ENCODE measurements at regions not wholly inside any gene's neighbourhood (a gene's known extent, or its start where the extent isn't known, plus 50 kb on each side); places are given as distances from the start of the nearest gene placed in this dataset.

DNA sequence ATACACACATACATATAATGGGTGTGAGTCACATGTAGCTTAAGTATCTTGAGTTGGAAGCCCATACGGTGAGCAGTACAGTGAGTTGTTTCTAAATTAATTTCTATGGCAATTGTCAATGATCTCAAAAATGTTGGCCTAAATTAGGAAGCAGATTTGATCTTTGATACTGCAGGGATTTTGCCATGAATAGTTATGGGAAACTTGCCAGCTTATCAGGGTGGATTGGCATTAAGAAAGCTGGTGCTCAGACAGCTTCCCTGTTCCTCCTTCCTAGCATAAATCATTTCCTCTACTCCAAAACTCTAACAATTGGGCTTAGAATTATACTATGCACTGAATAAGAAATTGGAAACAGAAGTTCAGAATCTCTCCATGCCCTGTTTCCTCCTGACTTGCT, 150.9 kb upstream of the FRMD6 start:
- H3K27ac Mint-ChIP-seq, result no peak overlapping the region

GRCh38 chr14:51501746-51502145, 150.0 kb upstream of the FRMD6 start:
- no peaks in the 10 kb centered on the region for H3K36me3 Mint-ChIP-seq (ENCODE audit: low read depth)
- no peaks in the 10 kb centered on the region for H3K4me1 Mint-ChIP-seq (ENCODE audit: low read depth)
- H3K27me3 Mint-ChIP-seq (ENCODE audit: low read depth), result peaks cover 16% of the 10 kb centered on the region
- no peaks in the 10 kb centered on the region for H3K9me3 Mint-ChIP-seq
- no peak overlapping the region for H3K27ac Mint-ChIP-seq
- no peak overlapping the region for H3K4me3 Mint-ChIP-seq

More for the DNA sequence above, 150.9 kb upstream of the FRMD6 start:
- no peak overlapping the region for H3K4me3 Mint-ChIP-seq
- no peaks in the 10 kb centered on the region for H3K36me3 Mint-ChIP-seq (ENCODE audit: low read depth)
- no peaks in the 10 kb centered on the region for H3K4me1 Mint-ChIP-seq (ENCODE audit: low read depth)
- peaks cover 11% of the 10 kb centered on the region for H3K27me3 Mint-ChIP-seq (ENCODE audit: low read depth)
- H3K9me3 Mint-ChIP-seq, result no peaks in the 10 kb centered on the region

DNA sequence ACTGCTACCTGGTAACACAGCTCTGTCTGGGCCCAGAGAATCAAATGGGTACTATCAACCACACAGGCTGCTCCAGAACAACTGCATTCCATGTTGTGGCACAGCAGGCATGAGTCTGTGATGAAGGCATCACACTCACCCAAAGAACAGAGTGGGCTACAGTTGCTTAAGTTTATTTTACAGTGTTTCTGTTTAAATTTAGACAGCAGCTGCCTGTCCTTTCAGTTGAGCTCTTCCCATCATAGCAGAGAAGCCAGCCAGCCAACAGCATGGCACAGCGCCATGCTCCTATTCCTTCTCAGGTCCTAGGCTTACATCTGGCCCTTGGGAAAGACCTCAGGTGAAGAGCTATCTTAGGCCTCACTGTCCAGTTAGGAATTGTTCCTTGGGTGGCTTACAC, 147.0 kb upstream of the FRMD6 start:
- Mint-ChIP-seq H3K4me3 (no peak overlapping the region), H3K4me1 (ENCODE audit: low read depth) (no peaks in the 10 kb centered on the region), H3K27ac (no peak overlapping the region), H3K9me3 (no peaks in the 10 kb centered on the region), H3K36me3 (ENCODE audit: low read depth) (no peaks in the 10 kb centered on the region), H3K27me3 (ENCODE audit: low read depth) (peaks cover 23% of the 10 kb centered on the region)

DNA sequence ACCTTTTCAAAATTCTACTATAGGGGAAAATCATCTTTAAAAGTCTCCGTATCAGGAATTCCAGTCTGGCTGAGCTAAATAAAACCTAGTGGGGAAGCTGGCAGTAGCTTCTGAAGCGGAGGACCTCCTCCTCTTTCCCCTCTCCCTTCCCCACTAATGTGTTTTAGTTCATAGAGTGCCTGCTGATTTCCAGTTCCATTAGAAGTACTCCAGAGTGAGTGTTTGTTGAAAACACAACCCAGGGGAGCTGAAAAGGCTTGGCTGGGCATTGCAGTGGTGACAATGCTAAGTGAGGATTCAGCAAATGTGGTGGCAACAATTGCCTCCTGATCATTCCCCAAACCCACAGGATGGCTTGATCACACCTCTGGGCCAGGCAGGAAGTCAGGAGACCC, 144.2 kb upstream of the FRMD6 start:
- H3K4me3 Mint-ChIP-seq, result no peak overlapping the region
- H3K9me3 Mint-ChIP-seq, result no peaks in the 10 kb centered on the region

GRCh38 chr14:51507906-51508511, 143.7 kb upstream of the FRMD6 start:
- Mint-ChIP-seq H3K27ac (no peak overlapping the region), H3K9me3 (no peaks in the 10 kb centered on the region), H3K36me3 (ENCODE audit: low read depth) (no peaks in the 10 kb centered on the region), H3K4me1 (ENCODE audit: low read depth) (no peaks in the 10 kb centered on the region), H3K27me3 (ENCODE audit: low read depth) (peaks cover 21% of the 10 kb centered on the region), H3K4me3 (no peak overlapping the region)

More for the DNA sequence above, 144.2 kb upstream of the FRMD6 start:
- no peak overlapping the region for H3K27ac Mint-ChIP-seq
- H3K36me3 Mint-ChIP-seq (ENCODE audit: low read depth), result no peaks in the 10 kb centered on the region
- peaks cover 23% of the 10 kb centered on the region for H3K27me3 Mint-ChIP-seq (ENCODE audit: low read depth)
- no peaks in the 10 kb centered on the region for H3K4me1 Mint-ChIP-seq (ENCODE audit: low read depth)

- H3K4me3 Mint-ChIP-seq, result no peak overlapping the region
- H3K4me1 Mint-ChIP-seq (ENCODE audit: low read depth), result no peaks in the 10 kb centered on the region
- H3K9me3 Mint-ChIP-seq, result no peaks in the 10 kb centered on the region
- peaks cover 12% of the 10 kb centered on the region for H3K27me3 Mint-ChIP-seq (ENCODE audit: low read depth)
- no peaks in the 10 kb centered on the region for H3K36me3 Mint-ChIP-seq (ENCODE audit: low read depth)
- no peak overlapping the region for H3K27ac Mint-ChIP-seq
Measured at GRCh38 chr14:51511265-51511664, 140.4 kb upstream of the FRMD6 start.

DNA sequence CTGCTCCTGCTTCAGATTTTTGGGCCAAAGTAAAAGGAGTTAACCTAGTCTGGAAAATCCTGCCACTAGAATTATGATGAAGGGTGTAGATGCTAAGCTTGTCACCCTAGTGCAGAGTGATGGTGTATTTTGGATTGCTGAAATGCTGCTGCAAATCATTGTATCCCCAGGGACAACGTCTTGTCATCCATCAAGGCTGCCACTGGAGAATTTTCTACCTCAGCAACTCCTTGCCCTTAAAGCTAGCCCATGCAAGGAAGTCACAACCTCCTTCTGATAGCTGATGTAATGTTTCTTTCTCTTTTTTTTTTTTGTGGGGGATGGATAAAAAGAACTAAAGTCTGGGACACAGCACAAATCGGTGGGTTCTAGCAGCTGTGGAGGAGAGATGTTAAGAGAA, 139.4 kb upstream of the FRMD6 start:
- no peaks in the 10 kb centered on the region for H3K9me3 Mint-ChIP-seq
- H3K36me3 Mint-ChIP-seq (ENCODE audit: low read depth), result no peaks in the 10 kb centered on the region
- no peaks in the 10 kb centered on the region for H3K4me1 Mint-ChIP-seq (ENCODE audit: low read depth)
- no peak overlapping the region for H3K4me3 Mint-ChIP-seq
- H3K27ac Mint-ChIP-seq, result no peak overlapping the region
- H3K27me3 Mint-ChIP-seq (ENCODE audit: low read depth), result peaks cover 12% of the 10 kb centered on the region

DNA sequence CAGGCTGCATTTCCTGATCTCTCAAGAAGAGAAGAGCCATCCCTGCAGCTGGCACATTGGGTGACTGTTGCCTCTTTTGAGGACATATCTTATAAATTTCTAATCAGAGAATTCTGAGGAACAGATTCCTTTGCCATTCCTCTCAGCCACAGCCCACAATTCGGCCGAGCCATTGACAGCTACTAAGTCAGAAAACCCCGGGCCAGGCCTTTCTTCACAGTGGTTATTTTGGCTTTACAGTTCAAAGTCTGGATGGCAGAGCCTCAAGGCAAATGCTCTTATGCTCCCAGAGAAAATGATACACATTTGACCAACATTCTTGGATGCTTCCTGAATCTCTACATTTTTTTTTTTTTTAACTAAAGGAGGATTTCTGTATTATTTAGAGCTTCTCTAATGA, 138.4 kb upstream of the FRMD6 start:
- H3K9me3 Mint-ChIP-seq, result no peaks in the 10 kb centered on the region
- H3K27me3 Mint-ChIP-seq (ENCODE audit: low read depth), result peaks cover 10% of the 10 kb centered on the region
- no peaks in the 10 kb centered on the region for H3K36me3 Mint-ChIP-seq (ENCODE audit: low read depth)
- H3K4me3 Mint-ChIP-seq, result no peak overlapping the region
- no peak overlapping the region for H3K27ac Mint-ChIP-seq
- no peaks in the 10 kb centered on the region for H3K4me1 Mint-ChIP-seq (ENCODE audit: low read depth)

- Mint-ChIP-seq H3K27ac (no peak overlapping the region), H3K9me3 (no peaks in the 10 kb centered on the region), H3K4me1 (ENCODE audit: low read depth) (no peaks in the 10 kb centered on the region), H3K27me3 (ENCODE audit: low read depth) (peaks cover 5% of the 10 kb centered on the region), H3K4me3 (no peak overlapping the region), H3K36me3 (ENCODE audit: low read depth) (no peaks in the 10 kb centered on the region)
Measured at GRCh38 chr14:51513933-51514332, 137.8 kb upstream of the FRMD6 start.

- no peaks in the 10 kb centered on the region for H3K36me3 Mint-ChIP-seq (ENCODE audit: low read depth)
- H3K4me3 Mint-ChIP-seq, result no peak overlapping the region
- no peaks in the 10 kb centered on the region for H3K4me1 Mint-ChIP-seq (ENCODE audit: low read depth)
- no peaks in the 10 kb centered on the region for H3K9me3 Mint-ChIP-seq
- H3K27ac Mint-ChIP-seq, result no peak overlapping the region
- H3K27me3 Mint-ChIP-seq (ENCODE audit: low read depth), result peaks cover 5% of the 10 kb centered on the region
Measured at GRCh38 chr14:51515611-51516010, 136.1 kb upstream of the FRMD6 start.

DNA sequence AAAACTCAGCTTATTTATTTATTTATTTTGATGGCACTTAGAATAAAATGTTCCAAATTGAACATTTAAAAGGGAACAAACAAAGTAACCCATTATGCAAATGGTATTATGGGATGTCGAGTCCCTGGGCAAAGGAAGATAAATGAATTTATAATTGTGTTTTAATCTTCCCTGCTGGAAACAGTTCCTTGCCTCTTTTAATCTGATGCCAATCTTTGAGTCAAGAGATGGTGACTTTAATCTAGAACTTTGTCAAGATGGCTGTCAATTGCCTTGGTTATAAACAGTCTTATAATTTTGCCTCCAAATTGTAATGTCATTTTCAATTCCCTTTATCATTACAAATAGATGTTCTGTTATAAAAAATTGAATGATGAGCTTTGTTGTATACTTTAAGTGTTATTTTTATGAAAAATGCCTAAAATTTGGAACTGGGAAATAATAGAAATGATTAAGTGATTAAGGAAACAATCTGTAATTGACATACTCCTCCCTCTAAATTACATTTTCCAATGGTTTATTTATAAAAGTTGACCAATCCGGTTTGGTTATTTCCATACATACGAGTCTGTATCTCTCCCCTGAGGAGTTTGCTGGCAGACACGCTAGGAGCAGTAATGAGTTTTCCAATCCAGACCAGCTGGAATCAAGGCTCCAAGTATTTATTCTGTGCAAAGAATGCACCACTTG, 134.9 kb upstream of the FRMD6 start:
- H3K4me3 Mint-ChIP-seq, result no peak overlapping the region
- no peak overlapping the region for H3K27ac Mint-ChIP-seq
- no peaks in the 10 kb centered on the region for H3K36me3 Mint-ChIP-seq (ENCODE audit: low read depth)
- no peaks in the 10 kb centered on the region for H3K9me3 Mint-ChIP-seq
- peaks cover 5% of the 10 kb centered on the region for H3K27me3 Mint-ChIP-seq (ENCODE audit: low read depth)
- H3K4me1 Mint-ChIP-seq (ENCODE audit: low read depth), result no peaks in the 10 kb centered on the region

DNA sequence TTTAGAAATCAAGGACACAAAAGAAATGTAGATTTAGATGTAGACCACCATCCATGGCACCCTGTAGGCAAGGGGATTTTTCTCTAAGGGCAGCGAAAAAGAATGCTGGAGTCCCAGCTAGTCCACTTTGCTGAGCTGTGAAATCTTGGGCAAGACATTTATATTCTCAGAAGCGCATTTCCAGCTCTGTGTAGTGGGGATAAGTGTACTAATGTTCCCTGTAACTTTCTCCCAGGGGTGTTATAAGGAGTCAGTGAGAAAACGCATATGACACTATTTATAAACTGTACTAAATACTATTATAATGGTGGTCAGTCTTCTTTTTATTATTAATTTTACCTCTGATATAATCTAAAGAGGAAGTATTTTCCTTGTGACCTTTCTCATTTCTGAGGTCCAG, 133.4 kb upstream of the FRMD6 start:
- H3K36me3 Mint-ChIP-seq (ENCODE audit: low read depth), result no peaks in the 10 kb centered on the region
- peaks cover 5% of the 10 kb centered on the region for H3K27me3 Mint-ChIP-seq (ENCODE audit: low read depth)
- H3K4me1 Mint-ChIP-seq (ENCODE audit: low read depth), result no peaks in the 10 kb centered on the region
- no peaks in the 10 kb centered on the region for H3K9me3 Mint-ChIP-seq
- H3K4me3 Mint-ChIP-seq, result no peak overlapping the region
- H3K27ac Mint-ChIP-seq, result no peak overlapping the region

DNA sequence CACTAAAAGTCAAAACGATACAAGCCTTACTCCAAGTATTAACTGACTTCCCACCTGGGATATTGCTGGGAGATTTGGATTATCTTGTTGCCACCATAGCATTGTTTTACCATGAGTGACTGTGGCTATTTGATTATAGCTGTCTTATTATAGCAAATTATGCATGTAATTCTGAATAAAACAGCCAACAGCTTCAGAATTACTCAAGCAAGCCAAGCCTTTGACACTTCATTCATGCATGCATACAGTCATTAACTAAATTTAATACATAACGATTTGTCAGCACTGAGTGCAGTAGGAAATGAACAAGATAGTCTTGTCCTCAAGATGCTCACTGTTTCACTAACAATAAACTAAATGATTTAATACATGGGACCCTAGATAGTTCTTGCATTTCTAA, 133.0 kb upstream of the FRMD6 start:
- no peak overlapping the region for H3K4me3 Mint-ChIP-seq
- no peak overlapping the region for H3K27ac Mint-ChIP-seq
- peaks cover 3% of the 10 kb centered on the region for H3K27me3 Mint-ChIP-seq (ENCODE audit: low read depth)
- no peaks in the 10 kb centered on the region for H3K36me3 Mint-ChIP-seq (ENCODE audit: low read depth)
- no peaks in the 10 kb centered on the region for H3K9me3 Mint-ChIP-seq
- H3K4me1 Mint-ChIP-seq (ENCODE audit: low read depth), result no peaks in the 10 kb centered on the region

DNA sequence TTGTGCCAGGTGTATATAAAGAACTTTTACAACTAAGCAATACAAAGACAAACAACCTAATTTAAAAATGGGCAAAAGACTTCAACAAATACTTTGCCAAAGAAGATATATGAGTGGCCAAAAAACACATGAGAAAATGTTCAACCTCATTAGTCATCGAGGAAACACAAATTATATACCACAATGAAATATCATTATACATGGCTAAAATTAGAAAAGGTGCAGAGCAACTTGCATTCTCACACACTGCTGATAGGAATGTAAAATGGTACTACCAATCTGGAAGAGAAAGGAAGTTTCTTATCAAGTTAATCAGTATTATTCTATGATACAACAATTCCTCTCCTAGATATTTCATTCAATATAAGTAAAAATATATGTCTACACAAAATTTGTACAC, 131.6 kb upstream of the FRMD6 start:
- Mint-ChIP-seq H3K9me3 (no peaks in the 10 kb centered on the region), H3K4me1 (ENCODE audit: low read depth) (no peaks in the 10 kb centered on the region), H3K27me3 (ENCODE audit: low read depth) (no peaks in the 10 kb centered on the region), H3K4me3 (no peak overlapping the region), H3K27ac (no peak overlapping the region), H3K36me3 (ENCODE audit: low read depth) (no peaks in the 10 kb centered on the region)

GRCh38 chr14:51521764-51522163, 129.9 kb upstream of the FRMD6 start:
- Mint-ChIP-seq H3K9me3 (no peaks in the 10 kb centered on the region), H3K4me3 (no peak overlapping the region), H3K27ac (no peak overlapping the region), H3K36me3 (ENCODE audit: low read depth) (no peaks in the 10 kb centered on the region), H3K4me1 (ENCODE audit: low read depth) (no peaks in the 10 kb centered on the region), H3K27me3 (ENCODE audit: low read depth) (peaks cover 3% of the 10 kb centered on the region)
